GM19455 (cell line): ENCODE measurements at regions not wholly inside any gene's neighbourhood (a gene's known extent, or its start where the extent isn't known, plus 50 kb on each side); places are given as distances from the start of the nearest gene placed in this dataset.

Source experiments
- ATAC-seq: cut with Tn5 transposase; IDR thresholded peaks from one replicate; pipeline ENCODE4 v1.9.1; 2021; ENCODE audit not compliant: unreplicated experiment

DNA sequence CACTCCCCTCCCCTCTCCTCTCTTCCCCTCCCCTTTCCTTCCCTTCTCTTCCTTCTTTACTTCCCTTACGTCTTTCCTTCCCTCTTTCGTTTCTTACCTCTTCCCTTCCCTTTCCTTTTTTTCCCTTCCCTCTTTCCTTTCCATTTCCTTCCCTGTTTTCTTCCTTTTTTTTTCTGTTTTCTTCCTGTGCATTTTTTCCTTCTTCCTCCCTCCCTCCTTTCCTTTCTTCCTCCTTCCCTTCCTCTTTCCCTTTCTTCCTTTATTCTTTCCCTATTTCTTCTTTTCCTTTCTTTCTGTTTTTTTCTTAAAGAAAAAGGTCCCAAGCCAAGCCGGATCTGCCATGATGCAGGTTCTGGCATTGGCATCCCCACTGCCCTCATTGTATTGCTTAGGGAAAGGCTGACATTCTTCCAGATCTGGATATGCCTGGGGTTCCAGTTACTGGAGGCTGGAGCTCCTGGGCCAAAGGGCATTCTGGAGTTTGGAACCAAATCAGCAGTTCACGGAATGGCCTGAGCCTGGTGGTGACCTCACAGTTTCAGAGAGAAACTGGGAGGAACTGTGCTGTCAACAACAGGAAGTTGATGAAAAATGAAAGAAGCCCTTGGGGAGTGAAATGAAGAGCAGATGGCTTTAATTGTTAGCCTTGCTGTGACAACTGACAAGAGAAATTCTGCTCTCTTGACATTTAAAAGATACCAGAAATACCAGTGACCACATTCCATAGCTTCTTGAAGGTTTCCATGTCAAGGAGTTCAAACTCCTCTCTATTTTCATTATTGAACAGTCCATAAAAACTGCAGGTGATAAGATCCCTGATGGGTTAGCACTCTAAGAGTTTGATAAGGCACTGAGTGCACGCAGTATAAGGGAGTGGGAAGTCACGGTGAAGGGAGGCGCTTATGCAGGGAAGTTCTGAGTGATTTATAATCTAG is 622.1 kb downstream of the SPRY1 start:
- peak; percentile 99 for ATAC-seq

DNA sequence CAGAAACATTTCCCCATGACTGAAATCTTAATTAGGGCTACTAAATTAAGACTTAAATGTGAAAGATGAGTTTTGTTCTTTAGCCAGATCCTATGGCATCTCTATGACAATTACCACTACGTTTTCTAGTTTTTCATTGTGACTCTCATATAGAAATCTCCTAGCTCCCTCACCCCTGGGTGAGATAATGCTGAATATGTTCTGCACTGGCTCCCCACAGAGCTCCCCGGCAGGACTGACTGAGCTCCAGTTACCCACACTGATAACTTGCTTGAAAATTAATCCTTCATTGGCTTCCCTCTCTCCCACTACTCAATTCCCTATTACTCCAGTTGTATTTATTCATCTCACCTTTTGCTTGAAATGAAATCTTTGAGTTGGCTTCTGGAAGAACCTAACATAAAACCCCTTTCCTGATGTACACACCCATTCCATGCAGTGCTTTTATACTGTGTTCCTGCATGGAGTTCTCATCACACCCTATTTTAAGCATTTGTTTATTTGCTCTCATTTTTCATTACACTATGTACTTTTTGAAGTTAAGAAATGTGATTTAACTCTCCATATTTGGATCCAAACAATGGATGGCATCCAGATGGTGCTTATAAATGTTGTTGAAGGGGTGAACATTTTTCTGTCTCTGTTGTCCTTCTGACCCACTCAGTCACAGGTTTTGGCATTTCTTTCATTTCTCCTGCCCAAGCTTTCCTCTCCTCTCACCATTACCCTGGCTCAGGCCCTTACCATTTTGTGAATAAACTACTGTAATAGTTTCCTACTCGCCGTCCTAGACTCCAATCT is 623.4 kb downstream of the SPRY1 start:
- ATAC-seq = no peak

DNA sequence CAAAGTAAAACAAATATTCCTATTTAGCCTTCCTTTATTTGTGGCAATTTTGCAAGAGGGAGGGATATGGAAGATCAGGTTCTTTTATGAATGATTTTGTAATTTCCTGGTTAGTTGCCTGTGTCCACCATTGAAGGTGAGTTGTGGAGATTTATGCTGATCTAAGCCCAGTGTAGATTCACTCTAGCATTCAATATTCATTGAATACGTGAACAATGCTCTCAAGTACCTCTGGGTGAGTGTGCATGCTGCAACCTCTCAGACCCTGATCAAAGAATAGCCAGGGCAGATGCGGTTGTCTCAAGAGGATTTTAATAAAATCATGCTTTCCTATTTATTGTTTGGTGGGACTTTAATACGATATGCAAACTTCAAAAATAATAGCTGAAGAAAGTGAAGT is 628.4 kb downstream of the SPRY1 start:
- no peak for ATAC-seq

DNA sequence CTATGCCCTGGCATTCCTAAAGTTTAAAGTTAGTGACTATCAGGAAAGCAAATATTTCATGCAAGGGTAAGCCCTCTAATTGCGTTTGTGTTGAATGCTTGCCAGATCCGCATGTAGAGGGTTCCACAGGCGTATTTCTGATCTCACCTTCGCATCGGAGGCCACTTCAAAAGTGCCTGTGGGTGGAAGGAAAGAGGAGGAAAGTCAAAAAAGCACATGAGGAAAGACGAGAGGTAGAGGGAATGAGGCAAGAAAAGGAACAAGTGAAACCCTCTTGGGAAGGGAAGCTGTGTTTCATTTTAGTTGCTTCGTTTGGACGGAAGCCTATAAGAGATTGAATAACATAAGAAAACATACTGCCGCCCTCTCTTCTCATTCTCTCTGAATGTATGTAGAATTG is 628.8 kb downstream of the SPRY1 start:
- no peak for ATAC-seq

DNA sequence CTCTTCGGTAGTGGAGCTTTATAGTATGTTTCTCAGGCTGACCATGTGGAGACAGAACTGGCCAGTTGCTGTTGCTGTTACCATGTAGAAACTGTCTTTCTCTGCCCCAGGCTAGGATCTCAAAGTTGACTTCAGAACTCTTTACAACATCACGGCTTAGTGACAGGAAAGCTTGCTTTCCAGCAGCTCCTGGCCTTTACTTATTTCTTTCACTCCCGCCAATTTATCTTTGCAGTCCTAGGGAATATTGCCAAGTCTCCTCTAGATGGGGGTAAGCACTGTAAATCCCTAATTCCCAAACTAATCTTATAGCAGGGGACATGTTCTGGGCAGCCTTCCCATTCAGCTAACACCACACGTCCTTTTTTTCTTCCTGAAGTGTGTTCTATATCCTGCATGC is 631.6 kb downstream of the SPRY1 start:
- ATAC-seq = no peak

DNA sequence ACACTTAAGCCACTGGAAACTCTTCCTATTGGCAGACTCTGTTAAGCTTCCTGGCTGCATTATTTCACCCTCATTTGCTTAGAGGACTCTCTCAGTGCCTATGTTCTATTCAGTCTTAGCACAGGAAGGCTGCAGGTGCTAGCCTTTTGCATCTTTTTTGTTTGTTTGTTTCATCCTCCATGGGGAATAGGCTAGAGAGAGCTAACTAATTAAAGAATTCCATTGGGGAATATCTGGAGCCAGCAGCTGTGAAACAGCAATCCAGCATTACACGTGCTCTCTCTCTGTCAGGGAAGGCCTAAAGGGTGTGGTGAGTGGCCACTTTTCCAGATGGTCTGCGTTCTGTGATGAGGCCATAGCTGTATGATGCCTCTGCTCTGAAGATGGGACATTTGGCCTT is 633.6 kb downstream of the SPRY1 start:
- ATAC-seq = no peak

DNA sequence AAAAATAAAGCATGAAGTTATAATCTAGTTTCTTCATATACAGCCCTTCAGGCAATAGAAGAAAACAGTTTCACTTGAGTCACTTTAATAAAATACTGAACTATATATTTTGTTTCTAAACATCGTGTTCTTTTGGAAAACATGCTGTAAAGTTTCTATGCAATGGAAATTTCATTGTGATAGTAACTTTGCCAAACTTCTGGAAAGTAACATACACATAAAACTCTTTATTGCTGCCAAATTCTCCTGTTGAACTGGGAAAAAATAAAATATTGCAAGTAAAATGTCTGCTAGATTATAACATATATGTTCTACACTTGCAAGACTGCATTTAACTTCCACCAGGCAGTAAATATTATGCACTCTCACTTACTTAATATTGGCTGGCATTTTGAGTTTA is 635.4 kb downstream of the SPRY1 start:
- no peak for ATAC-seq

DNA sequence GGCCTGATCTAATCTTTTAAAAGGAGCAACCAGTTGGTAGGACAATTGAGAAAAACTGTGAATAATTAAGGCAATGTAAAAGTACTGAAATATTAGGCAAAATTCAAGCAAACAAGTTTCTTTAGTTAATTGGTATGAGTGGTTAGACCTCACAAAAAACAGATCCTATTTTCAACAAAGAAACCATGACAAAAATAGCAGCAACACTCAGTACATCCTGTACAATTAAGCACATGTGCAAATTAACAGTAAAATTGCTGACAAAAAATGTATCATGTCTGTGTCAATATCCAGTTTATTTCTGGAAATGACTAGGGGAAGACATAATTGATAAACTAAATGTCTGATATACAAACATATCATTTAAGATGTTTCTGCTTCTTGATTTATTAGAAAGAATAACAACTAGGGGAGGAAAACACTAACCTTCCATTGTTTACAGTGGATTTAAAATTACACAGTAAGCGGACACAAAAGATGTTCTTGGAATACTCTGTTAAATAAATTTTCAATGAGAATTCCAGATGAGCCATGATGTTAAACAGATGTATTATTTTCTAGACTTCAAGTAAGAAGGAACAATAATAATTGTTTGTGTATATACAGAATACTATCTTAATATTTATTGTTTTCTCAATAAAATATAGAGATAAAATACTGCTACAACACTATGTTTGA is 638.9 kb downstream of the SPRY1 start:
- no peak for ATAC-seq

DNA sequence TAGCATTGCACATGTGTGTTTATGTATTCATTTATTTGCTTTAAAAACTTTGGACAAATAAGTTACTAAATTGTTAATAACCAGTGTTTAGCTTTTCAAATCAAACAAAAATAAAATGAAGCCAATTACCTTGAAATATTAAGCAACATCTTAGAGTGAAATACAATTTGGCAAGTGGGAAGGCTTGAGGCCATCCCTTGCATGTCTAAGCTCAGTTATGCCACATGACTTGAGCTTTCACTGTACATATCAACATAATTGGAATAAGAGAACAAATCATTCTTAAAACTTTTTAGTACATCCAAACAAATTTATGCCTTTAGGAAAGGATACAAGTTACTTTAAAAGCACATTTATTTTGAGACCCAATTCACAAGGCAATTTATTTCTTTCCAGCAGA is 640.6 kb downstream of the SPRY1 start:
- ATAC-seq = no peak

DNA sequence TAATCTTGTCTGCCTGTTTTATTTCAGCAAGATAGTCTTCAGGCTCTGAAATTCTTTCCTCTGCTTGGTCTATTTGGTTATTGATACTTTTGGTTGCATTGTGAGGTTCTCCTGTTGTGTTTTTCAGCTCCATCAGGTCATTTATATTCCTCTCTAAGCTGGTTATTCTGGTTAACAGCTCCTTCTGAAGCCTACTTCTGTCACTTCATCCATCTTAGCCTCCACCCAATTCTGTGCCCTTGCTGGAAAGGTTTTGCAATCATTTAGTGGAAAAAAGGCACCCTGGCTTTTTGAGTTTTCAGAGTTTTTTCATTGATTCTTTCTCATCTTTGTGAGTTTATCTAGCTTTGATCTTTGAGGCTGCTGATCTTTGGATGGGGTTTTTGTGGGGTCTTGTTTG is 647.7 kb downstream of the SPRY1 start:
- ATAC-seq = no peak

DNA sequence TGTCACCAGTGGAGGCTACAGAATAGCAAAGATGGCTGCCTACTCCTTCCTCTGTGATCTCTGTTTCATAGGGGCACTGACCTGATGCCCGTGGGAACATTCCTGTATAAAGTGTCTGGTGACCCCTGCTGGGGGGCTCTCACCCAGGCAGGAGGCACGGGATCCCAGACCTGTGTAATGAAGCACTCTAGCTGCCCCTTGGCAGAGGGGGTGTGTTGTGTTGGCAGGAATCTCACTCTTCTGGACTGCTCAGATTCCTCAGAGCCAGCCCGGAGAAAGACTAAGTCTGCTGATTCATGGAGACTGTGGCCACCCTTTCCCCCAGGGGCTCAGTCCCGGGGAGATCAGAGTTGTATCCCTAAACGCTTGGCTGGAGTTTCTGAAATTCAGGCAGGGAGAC is 648.3 kb downstream of the SPRY1 start:
- no peak for ATAC-seq

DNA sequence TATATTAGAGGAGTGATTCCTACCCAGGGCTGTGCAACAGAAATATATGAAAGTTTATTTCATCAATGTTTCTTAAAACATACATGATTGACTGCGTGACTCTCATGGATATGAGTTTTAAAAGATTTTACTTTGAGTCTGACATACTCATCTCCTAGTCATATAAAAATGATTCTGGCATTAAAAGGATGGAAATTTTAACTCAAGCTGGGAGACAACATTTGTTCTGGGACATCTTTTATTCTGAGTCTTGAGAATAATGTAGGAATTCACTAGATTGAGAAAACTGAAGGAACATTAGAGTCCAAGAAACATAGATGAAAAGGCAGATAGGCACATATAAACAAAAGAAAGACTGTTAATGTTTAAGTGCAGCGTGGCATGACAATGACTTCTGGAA is 649.6 kb downstream of the SPRY1 start:
- no peak for ATAC-seq

DNA sequence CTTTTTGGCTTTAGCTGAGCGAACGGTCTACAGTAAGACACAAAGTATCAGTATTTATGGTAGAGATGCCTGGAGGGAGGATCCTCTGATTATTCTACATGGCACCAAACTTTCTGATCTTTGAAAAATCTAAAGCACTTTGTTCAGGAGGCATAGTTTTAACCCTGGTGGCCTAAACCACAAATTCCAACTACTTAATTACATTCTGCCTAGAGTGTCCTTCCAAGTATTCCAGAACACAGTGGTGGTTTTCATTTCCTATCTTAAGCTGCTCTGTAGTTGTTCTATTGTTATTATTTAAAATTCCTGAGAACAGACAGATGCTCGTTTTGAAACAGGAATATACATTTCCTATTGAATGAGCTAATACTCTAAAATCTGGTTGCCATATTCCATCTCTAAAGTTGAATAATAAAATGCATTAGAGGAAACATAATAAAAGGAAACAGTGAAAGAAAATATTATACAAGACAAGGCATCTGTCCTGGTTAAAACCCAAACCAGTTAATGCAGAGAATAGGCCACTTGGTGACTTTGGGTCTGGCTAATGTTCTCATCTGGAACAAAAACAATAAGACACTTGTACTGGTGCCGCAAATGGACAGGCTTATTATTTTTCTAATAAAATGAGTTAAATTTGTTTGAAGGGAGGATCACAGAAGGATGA is 657.4 kb downstream of the SPRY1 start:
- ATAC-seq = no peak

DNA sequence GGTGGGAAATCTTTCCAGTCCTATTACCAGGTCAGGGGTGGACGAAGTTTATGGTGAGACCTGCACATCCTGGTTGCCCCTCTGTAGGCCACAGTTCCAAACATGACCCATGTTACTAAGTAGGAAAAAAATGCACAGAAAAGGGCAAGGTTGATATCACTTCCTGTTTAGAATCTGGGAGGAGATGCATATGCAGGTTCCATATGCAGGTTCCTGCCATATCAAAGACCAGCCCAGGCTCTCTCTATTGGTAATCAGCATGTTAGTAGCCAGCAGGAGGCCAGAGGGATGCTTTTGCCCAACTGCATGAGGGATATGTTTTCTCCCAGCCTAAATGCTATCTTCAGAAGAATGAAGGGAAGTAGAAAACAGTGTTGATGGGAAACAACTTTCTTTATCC is 657.2 kb downstream of the ANKRD50 start:
- no peak for ATAC-seq

DNA sequence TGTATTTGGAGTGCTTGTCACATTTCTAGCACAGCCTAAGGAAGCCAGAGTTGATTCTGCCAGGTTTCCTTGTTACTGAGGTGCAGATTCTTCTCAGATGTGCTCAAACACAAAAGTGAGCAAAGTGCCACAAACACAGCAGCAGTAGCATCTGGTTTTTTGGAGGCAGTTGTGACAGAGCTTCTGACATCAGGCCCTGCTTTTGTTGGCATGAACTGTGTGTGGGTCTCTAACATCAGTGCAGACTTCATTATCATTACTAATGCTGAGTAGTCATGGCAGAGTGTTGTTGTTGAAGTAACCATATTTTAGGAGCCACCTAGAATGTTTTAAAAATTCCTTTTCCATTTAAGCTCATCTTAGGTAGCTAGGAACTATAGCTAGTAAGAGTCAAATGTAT is 656.6 kb downstream of the ANKRD50 start:
- ATAC-seq = no peak

DNA sequence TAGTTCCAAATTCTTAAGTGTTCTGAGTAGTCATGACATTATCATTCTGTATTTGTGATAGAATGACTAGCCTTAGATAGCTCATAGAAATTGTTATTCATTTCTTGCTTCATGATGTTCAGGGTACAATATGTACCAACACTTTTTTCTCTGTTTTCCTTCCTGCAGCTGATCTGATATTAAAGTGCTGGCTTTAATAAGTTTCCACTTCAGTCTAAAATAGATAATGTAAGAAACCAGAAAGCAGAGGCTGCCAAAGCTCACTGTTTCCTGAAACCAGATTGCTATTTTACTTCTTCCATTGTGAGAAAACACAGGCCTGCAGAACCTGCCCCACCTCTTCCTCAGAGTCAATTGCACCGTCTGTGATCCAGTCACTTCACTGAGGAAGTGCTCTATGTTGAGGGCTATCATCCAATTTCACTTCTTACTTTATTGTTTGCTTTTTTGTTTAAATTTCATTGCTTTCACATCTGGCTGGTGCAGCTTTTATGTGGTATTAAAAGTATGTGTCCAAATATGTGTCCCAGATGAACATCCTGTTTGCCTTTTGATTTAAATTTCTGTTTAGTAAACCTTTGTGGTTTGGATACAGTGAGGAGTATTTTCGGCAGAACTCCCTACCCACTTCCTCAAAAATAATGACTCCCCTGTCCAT is 652.1 kb downstream of the ANKRD50 start:
- ATAC-seq = no peak

DNA sequence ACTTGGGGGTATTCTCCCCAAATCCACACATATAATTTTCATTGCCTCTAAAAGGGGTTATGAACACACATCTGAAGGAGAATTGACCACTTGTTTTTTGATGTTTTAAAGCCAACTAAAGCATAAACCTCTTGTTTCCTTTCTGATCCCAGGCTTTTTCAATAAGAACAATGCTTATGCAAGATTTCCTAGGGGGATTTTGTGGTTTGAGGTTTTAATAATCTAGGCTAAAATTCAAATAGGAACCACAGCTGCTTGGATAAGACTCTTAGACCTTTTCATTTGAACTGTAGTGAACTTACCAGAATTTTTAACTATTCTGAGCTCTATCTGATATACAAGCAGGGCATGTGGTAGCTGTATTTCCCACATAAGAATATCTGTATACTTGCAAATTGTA is 651.1 kb downstream of the ANKRD50 start:
- ATAC-seq = no peak

DNA sequence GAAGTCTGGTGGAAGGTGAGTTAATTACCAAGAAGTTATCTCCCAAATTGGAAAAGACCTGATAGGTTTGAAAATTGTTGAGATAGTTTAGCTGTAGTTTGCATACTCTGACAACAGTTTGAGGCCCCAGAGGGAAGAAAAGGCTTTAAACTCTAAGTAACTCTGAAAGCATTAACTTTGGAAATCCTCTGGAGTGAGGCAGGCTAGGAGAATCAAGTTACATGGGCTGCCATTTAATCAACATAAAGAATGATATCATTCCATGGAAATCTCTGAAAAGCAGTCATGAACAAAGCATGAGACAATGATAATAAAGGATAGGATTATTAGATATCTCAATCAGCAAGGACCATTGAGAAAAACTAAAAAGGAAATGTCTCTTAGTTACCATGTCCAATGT is 647.1 kb downstream of the ANKRD50 start:
- no peak for ATAC-seq

DNA sequence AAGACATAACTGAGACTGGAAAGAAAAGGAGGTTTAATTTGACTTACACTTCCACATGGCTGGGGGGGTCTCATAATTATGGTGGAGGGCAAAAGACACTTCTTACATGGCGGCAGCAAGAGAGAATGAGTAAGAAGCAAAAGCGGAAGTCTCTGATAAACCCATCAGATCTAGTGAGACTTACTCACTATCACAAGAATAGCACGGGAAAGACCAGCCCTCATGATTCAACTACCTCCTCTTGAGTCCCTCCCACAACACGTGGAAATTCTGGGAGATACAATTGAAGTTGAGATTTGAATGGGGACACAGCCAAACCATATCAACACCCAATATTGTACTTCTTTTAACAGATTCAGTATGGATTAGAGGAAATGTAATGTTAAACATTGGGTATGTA is 646.6 kb downstream of the ANKRD50 start:
- ATAC-seq = no peak

DNA sequence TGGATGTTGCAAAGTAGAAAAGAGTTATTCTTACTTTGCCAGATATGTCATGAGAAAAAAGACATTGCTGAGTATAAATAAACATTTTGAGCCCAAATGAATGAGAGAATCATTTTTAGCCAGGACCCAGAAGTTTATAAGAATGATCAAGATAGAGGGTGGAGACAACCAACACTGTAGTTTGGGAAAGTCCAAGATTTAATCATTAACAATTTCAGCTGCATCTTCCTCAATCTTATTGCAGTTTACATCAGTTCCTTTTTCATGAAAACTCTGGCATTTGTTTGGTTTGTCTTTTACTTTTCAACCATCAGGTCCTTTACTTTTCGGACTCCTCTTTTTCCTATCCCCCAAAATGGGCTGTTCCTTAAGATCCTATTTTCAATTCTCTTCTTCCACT is 645.9 kb downstream of the ANKRD50 start:
- no peak for ATAC-seq

DNA sequence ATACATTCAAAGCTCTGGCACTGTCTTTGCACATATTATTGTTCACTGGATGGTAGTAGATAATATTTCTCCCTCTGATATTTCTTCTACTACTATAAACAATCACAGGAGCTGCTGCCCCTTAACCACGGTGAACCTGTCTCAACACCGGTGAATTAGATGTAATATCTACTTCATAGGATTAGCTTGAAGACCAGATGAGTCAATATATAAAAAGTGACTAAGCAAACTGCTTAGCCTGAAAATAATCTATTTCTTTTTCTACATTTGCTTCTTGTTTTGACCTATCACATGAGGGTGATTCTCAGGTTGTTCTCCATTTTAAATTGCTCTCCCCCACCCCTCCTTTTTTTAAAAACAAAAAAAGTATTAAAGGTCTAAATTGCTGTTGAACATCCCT is 645.5 kb downstream of the ANKRD50 start:
- no peak for ATAC-seq
